HG03064 (cell line): ENCODE measurements at regions not wholly inside any gene's neighbourhood (a gene's known extent, or its start where the extent isn't known, plus 50 kb on each side); places are given as distances from the start of the nearest gene placed in this dataset.
"Not testable (repeated sequence)": the region's sequence is repeated elsewhere in the genome, so short reads cannot be mapped to it uniquely, and the experiment has no call there.

Experiments used
- ATAC-seq: cut with Tn5 transposase; IDR thresholded peaks from one replicate; pipeline ENCODE4 v1.9.1; 2021; ENCODE audit warnings: low read depth; ENCODE audit not compliant: unreplicated experiment

DNA sequence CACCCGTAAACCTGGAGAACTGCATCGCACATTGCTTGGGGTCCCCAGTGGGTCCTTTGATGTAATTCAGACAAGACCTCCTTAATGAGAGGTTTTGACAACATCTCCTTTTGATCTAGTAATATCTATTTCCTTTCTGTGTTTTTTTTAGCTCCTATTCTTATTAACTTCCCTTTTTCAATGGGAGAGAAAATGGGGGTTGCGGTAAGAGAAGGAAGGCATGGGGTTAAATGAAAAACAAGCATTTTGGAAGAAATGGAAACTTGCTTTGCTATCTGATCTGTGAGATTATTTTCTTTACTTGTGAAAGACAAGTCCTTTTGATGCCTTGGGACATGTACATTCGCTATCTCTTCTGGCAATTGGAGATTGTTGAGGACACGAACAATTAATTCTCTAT, 418.6 kb upstream of the MAN1A1 start:
- no peak for ATAC-seq

DNA sequence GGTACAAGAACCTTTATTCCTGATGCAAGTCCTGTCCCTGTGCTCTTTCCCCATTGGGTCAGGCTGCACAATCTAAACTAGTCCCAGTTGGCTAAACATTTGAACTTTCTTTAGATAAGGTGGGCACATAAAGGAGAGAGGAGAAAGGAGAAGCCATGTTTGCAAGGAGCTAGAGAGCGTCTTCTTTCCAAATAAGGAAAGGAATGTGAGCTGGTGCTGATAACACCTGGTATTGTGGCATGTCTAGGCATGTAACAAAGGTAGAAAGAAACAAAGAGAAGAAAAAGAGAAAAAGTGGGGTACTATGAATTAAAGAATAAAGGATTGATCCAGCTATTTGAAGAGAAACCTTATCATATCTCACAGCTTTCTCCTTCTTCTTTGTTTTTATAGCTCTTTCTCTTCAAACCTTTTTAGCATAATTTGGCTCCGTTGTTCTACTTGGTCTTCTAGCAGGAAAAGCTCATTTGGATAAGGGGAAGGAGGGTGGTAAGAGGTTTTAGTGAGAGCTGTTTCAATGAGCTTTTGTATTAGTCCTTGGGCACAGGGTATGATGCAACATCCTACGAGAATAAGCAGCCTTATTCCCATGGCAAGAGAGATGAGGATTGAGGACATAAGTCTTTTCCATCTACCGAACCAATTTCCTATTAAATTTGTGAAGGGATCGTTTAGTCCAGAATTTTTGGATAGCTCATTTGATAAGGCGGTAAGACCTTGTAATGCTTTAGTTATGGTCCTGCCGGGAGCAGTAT, 415.5 kb upstream of the MAN1A1 start:
- ATAC-seq, result no peak

DNA sequence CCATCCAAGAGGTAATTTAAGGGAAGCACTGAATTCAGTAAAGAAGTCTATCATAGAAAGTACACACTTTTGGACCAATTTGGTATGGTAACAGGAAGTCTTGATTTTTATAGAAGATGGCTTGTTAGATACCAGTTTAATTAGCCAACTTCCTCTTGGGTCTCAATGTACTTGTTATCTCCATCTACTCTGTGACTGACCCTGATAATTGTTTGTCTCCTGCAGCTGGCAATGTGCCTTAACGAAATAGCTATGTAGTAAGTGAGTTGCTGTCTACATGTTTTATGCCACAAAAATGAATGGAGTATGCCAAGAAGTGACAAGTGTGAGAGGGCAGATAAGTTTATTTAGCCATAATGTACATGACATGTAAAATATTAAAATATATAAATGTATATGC, 410.5 kb upstream of the MAN1A1 start:
- no peak for ATAC-seq

DNA sequence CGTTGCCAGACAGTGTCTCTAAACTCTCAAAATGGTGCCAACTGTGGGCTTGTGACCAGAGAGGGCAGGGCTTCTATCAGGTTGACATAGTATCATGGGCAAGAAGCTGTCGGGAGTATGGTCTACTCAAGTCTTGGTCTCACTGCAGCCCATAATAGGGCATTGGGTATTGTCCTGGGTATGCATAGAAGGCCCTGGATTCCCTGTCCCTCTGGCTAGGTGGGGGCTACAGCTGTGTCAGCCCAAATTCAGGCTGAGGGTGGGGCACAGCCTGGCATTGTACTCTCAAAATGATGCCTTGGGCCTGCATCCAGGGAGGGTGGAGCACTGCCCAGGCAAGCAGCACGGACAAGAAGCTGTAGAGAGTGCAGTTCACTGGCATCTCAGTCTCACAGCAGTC, 408.8 kb upstream of the MAN1A1 start:
- ATAC-seq, result no peak

DNA sequence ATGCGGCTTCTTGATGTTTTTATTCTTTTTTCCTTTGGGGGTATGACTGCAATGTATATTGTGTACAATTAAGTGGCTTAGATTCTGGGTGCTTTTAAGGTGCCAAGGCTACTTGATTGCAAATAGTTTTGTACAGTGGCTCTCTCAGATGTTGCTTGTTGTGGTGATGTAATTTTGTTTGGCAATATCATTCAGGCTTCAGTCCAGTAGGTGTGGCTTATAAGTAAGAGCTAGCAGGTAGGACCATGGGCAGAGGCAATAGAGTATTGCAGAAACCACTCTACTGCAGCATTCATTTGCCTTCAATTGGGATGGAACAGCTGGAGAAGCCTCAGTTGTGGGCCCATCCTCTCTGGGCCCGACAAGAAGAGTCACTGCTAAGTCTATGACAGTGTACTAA, 407.9 kb upstream of the MAN1A1 start:
- ATAC-seq, result no peak

DNA sequence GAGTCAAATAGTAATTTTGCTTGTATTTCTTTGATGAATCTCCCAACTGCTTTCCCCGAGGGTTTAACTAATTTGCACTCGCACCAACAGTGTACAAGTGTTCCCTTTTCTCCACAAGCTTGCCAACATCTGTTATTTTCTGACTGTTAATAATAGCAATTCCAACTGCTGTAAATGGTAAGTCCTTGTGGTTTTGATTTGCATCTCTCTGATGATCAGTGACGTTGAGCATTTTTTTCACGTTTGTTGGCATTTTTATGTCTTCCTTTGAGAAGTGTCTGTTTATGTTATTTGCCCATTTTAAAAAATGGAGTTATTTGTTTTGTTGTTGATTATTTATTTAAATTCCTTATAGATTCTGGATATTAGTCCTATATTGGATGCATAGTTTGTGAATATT, 399.8 kb upstream of the MAN1A1 start:
- no peak for ATAC-seq

DNA sequence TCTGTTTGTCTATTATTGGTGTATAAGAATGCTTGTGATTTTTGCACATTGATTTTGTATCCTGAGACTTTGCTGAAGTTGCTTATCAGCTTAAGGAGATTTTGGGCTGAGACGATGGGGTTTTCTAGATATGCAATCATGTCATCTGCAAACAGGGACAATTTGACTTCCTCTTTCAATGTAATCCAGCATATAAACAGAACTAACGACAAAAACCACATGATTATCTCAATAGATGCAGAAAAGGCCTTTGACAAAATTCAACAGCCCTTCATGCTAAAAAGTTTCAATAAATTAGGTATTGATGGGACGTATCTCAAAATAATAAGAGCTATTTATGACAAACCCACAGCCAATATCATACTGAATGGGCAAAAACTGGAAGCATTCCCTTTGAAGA, 399.0 kb upstream of the MAN1A1 start:
- ATAC-seq, result not testable (repeated sequence)

DNA sequence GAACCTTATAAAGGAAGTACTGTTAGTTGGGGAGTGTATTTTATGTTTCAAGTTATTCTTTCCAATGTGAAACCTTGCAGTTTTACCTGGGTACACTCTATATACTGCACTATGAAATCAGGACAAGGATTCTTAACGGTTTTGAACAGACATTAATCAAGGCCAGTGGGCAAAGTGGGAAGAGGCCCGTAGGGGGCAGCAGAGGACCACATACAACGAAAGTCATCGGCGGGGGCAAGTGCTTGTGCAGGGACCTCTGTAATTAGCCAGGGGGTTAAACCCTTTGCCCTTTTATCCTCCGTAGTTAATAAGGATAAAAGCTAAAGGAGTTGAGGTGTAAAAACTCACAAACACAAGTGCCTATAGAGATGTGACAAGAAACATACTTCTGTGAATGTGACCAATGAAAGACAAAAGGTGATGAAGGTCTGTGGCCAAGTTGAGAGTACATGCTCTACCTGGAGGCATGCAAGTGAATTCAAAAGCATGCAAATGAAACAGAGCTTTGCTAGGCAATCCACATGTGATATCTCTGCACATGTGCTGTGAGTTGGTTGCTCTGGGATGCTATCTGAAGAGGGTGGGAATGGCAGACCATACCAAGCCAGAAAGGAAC, 392.7 kb upstream of the MAN1A1 start:
- peak; percentile 87 for ATAC-seq

DNA sequence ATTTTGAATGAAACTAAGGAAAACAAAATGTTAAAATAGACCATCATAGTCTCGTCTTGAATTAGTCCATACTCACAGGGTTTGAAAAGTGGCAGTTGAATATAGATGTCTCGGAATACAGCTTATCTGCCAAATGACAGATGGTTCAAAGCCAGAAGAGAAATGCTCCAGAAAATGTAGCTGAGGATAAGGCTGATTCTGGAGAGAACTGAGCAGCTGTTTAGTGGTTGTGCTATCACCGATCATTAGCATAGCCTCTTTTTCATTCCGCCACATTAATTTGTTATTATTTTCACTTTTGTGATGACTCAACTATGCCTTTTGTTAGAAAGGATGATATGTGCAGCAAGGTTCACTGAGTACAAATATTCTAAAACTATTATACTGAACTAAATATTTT, 390.2 kb upstream of the MAN1A1 start:
- ATAC-seq, result no peak

DNA sequence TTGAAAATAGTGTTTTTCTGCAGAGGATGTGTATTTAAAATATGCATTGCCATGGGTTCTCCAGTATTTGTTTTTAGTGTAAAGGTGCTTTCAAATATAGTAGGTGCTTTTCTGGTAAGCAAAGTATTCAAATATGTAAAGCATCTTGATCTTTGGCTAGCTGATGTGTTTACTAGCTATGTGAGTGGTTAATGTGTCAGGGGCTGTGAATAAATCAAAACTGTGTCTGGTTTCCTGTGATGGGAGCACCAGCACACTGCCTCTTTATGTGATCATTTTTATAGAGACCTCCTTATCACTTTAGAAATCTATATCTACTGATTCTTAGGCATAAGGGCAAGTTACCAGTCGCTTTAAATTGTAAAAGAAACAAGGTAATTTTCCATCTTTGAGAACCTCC, 388.9 kb upstream of the MAN1A1 start:
- ATAC-seq, result no peak

DNA sequence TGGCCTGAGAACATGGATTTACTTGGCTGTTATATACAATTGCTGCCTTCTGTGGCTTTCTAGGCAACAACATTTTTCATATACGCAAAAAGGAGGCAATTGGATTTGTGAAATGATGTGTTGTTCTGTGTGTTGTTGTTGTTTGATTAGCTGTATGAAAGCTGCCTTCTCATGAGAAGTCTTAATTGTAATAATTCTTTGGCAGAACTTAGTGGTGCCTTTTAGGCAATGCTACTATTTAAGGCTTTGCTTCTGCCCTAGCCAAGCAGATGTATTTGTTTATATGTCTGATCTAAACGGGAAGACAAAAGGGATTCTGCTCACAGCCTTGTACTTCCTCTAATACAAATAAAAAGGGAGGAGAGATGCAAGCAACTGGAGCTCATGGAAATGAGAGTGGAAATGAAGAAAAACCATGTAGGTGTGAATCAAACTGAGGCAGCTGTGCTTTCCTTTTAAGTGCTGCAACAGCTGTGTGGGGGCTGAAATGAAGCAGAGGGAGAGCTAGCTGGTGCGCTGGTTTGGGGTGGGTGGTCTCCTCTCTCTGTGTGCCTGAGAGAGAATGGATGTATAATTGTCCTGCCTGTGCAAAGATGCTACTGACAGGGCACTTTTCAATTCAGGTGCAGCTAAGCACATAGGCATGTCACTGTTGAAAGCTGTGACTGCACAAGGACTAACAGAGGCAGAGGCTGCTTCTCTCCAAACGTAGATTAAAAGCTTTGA, 386.9 kb upstream of the MAN1A1 start:
- ATAC-seq, result no peak

DNA sequence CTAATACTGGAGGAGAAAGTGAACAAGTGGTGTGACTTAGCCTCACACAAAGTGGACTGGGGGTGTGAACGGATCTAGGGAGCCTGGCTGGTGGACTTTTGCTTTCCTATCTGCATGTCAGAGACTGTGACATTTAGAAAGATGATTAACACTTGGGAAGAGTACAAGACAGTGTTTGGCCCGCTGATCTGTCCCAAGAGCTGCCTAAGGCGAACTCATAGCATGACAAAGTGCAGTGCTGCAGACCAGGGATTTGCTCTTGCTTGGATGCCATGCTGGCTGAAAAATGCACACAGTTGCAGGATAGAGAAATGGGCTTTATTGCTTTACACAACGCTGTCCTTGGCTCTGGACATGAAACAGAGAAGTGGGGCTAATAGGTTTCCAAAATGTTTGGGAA, 386.0 kb upstream of the MAN1A1 start:
- ATAC-seq, result no peak

DNA sequence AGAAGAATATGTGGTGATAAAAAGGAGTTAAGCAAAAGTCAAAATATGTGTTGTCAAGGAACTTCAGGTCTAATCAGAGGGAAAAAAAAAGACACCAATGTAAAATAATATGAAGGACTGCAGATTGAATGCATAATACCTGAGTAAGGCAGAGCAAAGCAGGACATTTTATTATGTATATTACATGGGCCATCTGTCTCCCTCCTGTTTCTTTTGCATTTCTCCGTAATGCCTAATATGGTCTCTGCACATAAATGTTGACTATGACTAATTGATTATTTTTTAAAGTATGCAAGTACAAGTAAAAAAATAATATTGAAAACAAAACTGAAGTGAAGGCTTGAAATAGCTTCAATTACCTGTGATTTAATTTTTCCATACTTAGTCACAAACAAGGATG, 384.7 kb upstream of the MAN1A1 start:
- no peak for ATAC-seq

DNA sequence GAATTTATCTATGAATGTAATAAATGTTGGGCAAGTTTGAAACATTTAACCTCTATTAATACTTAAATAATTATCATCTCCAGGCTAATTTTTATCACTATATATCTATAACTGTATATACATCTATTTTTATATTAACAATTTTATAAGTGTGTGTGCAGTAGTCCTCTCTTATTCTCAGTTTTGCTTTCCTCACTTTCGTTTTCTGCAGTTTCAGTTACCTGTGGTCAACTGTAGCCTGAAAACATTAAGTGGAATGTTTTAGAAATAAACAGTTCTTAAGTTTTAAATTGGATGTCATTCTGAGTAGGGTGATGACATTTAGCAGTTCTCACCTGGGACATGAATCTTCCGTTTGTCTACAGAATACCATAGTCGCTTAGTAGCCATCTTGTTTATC, 379.4 kb upstream of the MAN1A1 start:
- no peak for ATAC-seq

DNA sequence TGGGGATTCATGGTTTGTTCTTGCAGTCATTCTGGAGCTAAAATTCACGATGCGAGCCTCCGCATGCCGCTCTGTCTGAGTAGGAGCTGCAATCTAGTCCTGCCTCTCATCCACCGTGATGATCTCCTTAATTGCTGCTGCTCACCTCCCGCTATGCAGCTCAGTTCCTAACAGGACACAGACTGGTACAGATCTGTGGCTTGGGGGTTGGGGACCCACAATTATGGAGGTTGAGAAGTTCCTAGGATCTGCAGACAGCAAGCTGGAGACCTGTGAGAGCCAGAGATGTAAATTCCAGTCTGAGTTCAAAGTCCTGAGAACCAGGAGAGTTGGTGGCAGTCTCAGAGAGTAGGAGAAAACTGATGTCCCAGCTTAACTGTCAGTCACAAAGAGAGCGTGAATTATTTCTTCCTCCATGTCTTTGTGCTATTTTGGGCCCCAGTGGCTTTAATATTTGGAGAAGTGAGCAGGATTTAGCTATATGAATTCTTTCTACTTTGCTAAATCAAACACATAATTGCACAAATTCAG, 378.7 kb upstream of the MAN1A1 start:
- ATAC-seq, result no peak

DNA sequence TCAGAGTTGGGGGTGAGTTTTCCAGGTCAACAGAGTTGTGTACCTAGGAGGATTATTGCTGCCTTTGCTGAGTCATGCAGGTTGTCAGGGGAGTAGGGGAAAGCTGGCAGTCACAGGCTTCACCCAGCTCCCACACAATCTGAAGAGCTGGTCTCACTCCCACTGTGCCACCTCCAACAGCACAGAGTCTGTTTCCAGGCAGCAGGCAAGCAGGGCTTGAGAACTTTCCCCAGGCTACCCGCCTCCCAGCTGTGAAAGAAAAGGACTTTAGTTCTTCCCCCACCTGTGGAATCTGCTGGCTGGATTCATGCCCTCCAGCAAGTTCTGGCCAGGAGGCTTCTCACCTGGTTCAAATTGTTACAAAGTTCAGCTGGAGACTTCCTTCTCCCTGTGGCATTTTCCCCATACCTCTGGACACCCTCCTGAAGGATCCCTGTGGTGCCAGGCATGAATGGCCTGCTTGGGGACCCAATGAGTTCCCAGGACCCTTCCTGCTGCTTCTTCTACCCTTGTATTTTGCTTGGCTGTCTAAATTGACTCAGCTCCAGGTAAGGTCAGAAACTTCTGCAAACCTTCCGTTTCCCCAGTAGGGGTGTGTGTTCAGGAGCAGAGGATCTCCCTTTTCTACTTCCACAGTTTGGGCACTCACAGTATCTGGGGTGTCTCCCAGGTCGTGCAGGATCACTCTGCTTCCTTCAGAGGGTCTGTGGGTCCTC, 378.1 kb upstream of the MAN1A1 start:
- ATAC-seq, result no peak

DNA sequence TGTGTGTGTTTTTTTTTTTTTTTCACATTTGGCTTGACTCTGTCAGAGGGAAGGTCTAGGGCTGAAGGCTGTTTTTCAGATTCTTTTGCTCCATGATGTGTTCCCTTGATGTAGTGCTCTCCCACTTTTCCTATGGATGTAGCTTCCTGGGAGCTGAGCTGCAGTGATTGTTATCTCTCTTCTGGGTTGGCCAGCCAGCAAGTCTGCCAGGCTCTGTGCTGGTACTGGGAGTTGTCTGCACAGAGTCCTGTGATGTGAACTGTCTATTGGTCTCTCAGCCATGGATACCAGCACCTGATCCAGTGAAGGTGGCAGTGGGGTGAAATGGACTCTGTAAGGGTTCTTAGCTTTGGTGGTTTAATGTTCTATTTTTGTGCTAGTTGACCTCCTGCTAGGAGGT, 377.4 kb upstream of the MAN1A1 start:
- ATAC-seq, result not testable (repeated sequence)

DNA sequence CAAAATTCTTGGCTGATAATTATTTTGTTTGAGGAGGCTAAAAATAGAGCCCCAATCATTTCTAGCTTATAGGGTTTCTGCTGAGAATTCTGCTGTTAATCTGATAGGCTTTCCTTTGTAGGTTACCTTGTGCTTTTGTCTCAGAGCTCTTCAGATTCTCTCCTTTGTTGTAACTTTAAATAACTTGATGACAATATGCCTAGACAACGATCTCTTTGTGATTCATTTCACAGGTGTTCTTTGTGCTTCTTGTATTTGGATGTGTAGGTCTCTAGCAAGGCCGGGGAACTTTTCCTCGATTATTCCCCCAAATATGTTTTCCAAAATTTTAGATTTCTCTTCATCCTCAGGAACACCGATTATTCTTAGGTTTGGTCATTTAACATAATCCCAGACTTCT, 376.5 kb upstream of the MAN1A1 start:
- no peak for ATAC-seq

DNA sequence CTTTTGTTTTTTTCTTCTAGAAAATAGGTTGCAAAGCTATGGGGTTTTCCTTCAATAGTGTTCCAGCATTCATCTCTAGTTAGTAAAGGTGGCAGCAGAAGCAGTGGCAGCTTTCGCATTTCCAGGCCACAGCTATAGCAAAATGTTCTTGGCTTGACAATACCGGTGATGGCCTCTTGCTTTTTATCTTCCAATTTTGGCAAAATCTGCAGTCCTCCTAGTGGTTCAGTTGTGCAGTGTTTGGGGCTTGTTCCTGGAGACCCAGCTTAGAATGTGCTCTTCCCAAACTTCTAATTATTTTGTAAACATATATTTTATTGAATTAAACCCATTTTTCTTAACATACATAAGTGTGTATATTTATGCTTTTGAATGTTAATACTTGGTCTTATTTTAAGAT, 370.6 kb upstream of the MAN1A1 start:
- ATAC-seq, result no peak

DNA sequence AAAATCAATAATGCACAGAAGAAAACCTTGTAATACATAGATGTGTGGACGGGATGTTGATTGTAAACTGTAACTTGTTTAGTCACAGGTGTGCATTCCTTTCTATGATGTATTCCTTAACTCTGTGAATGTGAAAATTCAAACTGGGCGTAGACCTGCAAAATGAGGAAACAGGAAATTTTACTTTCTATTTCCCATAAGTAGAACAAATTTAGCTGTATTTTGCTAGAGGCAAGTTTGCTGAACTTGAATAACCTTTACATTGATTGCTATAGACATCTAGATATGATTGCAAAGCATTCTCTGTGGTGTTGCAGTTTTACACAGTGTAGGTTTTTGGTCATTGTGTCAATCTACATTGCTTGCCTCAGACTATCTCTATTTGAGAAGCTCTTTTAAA, 368.4 kb upstream of the MAN1A1 start:
- ATAC-seq, result no peak

DNA sequence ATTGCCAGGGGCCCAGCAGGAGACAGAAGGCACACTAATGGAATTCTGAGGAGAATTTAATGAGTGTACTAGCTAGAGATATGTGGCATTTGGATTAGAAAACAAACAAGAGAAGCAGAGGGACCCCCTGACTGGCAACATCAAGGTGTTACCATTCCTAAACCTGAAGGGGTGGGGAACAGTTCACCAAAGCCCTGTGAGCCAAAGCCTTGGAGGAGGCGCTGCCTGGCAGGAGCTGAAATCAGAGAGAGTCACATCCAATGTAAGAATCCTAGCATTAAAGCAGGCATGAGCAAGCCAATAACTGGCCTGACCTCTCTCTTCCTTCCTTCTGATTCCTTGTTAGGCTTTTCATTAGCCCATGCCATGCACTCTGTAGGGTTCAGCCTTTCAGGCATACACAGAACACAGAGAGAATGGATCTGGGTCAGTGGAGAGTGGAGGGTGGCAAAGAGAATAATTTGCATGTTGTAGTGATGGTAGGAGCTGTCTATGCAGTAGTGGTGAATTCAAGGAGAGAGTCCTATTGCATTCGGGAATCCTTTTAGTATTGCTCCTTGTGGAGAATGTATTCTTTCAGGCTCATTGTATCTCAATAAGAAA, 367.2 kb upstream of the MAN1A1 start:
- no peak for ATAC-seq
